H9 (cell line): ENCODE measurements at regions not wholly inside any gene's neighbourhood (a gene's known extent, or its start where the extent isn't known, plus 50 kb on each side); places are given as distances from the start of the nearest gene placed in this dataset.

Experiments used
- DNase-seq: peaks from one replicate; pipeline ENCODE4 v3.0.0-alpha.2; 2017
- H2AFZ ChIP-seq: one replicate; pipeline ENCODE4 v1.6.1; 2013; ENCODE audit warnings: mild to moderate bottlenecking, low read length, control low read depth, moderate library complexity
- H2AK5ac ChIP-seq: 2 replicates; pipeline ENCODE4 v1.6.1; 2013; ENCODE audit warnings: low read length, control low read depth, mixed read lengths; ENCODE audit not compliant: insufficient read length
- H2BK120ac ChIP-seq: one replicate; pipeline ENCODE4 v1.6.1; 2013; ENCODE audit warnings: low read depth, mild to moderate bottlenecking, low read length, control low read depth, inconsistent platforms; ENCODE audit not compliant: poor library complexity, severe bottlenecking
- H2BK12ac ChIP-seq: 2 replicates; pipeline ENCODE4 v1.6.1; 2013; ENCODE audit warnings: low read length, control low read depth, mixed read lengths, low read depth; ENCODE audit not compliant: insufficient read length
- H2BK15ac ChIP-seq: 2 replicates; pipeline ENCODE4 v1.6.1; 2013; ENCODE audit warnings: low read depth, low read length, control low read depth
- H2BK20ac ChIP-seq: one replicate; pipeline ENCODE4 v1.6.1; 2013; ENCODE audit warnings: low read depth, mild to moderate bottlenecking, low read length, control low read depth, inconsistent platforms; ENCODE audit not compliant: poor library complexity, severe bottlenecking
- H2BK5ac ChIP-seq: 2 replicates; pipeline ENCODE4 v1.6.1; 2013; ENCODE audit warnings: low read length, control low read depth, mixed read lengths; ENCODE audit not compliant: insufficient read length
- H3K14ac ChIP-seq: 2 replicates; pipeline ENCODE4 v1.6.1; 2013; ENCODE audit warnings: low read length, control low read depth; ENCODE audit not compliant: insufficient read depth
- H3K18ac ChIP-seq: 2 replicates; pipeline ENCODE4 v1.6.1; 2013; ENCODE audit warnings: low read depth, mild to moderate bottlenecking, mixed read lengths, low read length, control low read depth; ENCODE audit not compliant: insufficient read length
- H3K23ac ChIP-seq: 2 replicates; pipeline ENCODE4 v1.6.1; 2013; ENCODE audit warnings: low read length, control low read depth, mixed read lengths, low read depth; ENCODE audit not compliant: insufficient read length
- H3K23me2 ChIP-seq: 2 replicates; pipeline ENCODE4 v1.6.1; 2013; ENCODE audit warnings: low read depth, mild to moderate bottlenecking, mixed read lengths, low read length, control low read depth; ENCODE audit not compliant: insufficient read length, poor library complexity, severe bottlenecking
- H3K27ac ChIP-seq: 2 replicates; pipeline ENCODE4 v1.5.1; 2013; ENCODE audit warnings: low read length, control low read depth, mixed read lengths, low read depth; ENCODE audit not compliant: insufficient read length
- H3K27me3 ChIP-seq: 2 replicates; pipeline ENCODE4 v1.6.1; 2013; ENCODE audit warnings: low read length, control low read depth, inconsistent platforms; ENCODE audit not compliant: insufficient read depth
- H3K4ac ChIP-seq: 2 replicates; pipeline ENCODE4 v1.6.1; 2013; ENCODE audit warnings: low read depth, mild to moderate bottlenecking, control low read depth, inconsistent platforms, low read length, moderate library complexity
- H3K4me1 ChIP-seq: 2 replicates; pipeline ENCODE4 v1.6.1; 2013; ENCODE audit warnings: low read length, control low read depth, inconsistent platforms; ENCODE audit not compliant: insufficient read depth
- H3K4me2 ChIP-seq: 2 replicates; pipeline ENCODE4 v1.6.1; 2013; ENCODE audit warnings: low read length, control low read depth, mixed read lengths; ENCODE audit not compliant: insufficient read length, insufficient read depth
- H3K56ac ChIP-seq: 2 replicates; pipeline ENCODE4 v1.6.1; 2013; ENCODE audit warnings: low read depth, mild to moderate bottlenecking, mixed read lengths, low read length, control low read depth; ENCODE audit not compliant: insufficient read length
- H3K79me1 ChIP-seq: 2 replicates; pipeline ENCODE4 v1.6.1; 2013; ENCODE audit warnings: low read depth, mild to moderate bottlenecking, moderate library complexity, low read length, control low read depth, inconsistent platforms; ENCODE audit not compliant: insufficient read depth, poor library complexity, severe bottlenecking
- H3K79me2 ChIP-seq: 2 replicates; pipeline ENCODE4 v1.6.1; 2013; ENCODE audit warnings: low read length, control low read depth, inconsistent platforms; ENCODE audit not compliant: insufficient read depth
- H3K9ac ChIP-seq: 2 replicates; pipeline ENCODE4 v1.6.1; 2013; ENCODE audit warnings: low read length, control low read depth, mixed read lengths; ENCODE audit not compliant: insufficient read length; ENCODE audit errors: extremely low read depth
- H3K9me3 ChIP-seq: one replicate; pipeline ENCODE4 v1.6.1; 2013; ENCODE audit warnings: low read depth, low read length, inconsistent platforms; ENCODE audit not compliant: control insufficient read depth
- H3T11ph ChIP-seq: one replicate; pipeline ENCODE4 v1.6.1; 2013; ENCODE audit warnings: mild to moderate bottlenecking, low read length, control low read depth, inconsistent platforms
- H4K20me1 ChIP-seq: one replicate; pipeline ENCODE4 v1.6.1; 2013; ENCODE audit not compliant: control insufficient read depth, insufficient read length, insufficient read depth
- H4K5ac ChIP-seq: 2 replicates; pipeline ENCODE4 v1.6.1; 2013; ENCODE audit warnings: low read depth, mild to moderate bottlenecking, mixed read lengths, low read length, control low read depth; ENCODE audit not compliant: insufficient read length
- H4K8ac ChIP-seq: replicated peaks from 2 replicates; pipeline ENCODE4 v1.6.1; 2013; ENCODE audit warnings: low read length, control low read depth, mixed read lengths, low read depth; ENCODE audit not compliant: insufficient read length
- H4K91ac ChIP-seq: 2 replicates; pipeline ENCODE4 v1.6.1; 2013; ENCODE audit warnings: low read depth, mild to moderate bottlenecking, moderate library complexity, mixed read lengths, low read length, control low read depth; ENCODE audit not compliant: insufficient read length
- H3K27ac Mint-ChIP-seq, 3 experiments: 2 replicates in 2 of 3; 3 replicates in 1 of 3; pipeline ENCODE4 v1.8.0; 2020 to 2021; ENCODE audit warnings: mixed read lengths in 3 of 3, mild to moderate bottlenecking in 1 of 3, moderate library complexity in 1 of 3
- H3K27me3 Mint-ChIP-seq: 2 replicates; pipeline ENCODE4 v1.8.0; 2021; ENCODE audit warnings: low read depth, mild to moderate bottlenecking, moderate library complexity, mixed read lengths
- H3K36me3 Mint-ChIP-seq, 3 experiments: 2 replicates in 2 of 3; 3 replicates in 1 of 3; pipeline ENCODE4 v1.8.0; 2020 to 2021; ENCODE audit warnings: low read depth in 3 of 3, mixed read lengths in 3 of 3; ENCODE audit not compliant: insufficient read depth in 1 of 3
- H3K4me1 Mint-ChIP-seq, 2 experiments: 2 replicates each; pipeline ENCODE4 v1.8.0; 2020; ENCODE audit warnings: mixed read lengths in 2 of 2
- H3K4me3 Mint-ChIP-seq, 2 experiments: 2 replicates in 1 of 2; 3 replicates in 1 of 2; pipeline ENCODE4 v1.8.0; 2020 to 2021; ENCODE audit warnings: mild to moderate bottlenecking in 2 of 2, mixed read lengths in 2 of 2, moderate library complexity in 1 of 2
- H3K9me3 Mint-ChIP-seq, 2 experiments: 2 replicates in 1 of 2; 3 replicates in 1 of 2; pipeline ENCODE4 v1.8.0; 2020; ENCODE audit warnings: mild to moderate bottlenecking in 2 of 2, mixed read lengths in 2 of 2, moderate library complexity in 1 of 2
- WGBS: extraction: QIAGEN DNeasy Blood & Tissue Kit; methylation state at CpG from one replicate; pipeline ENCODE4 v1.1.7; 2013; ENCODE audit warnings: missing lambda C conversion rate, low lambda C conversion rate, mixed read lengths; ENCODE audit not compliant: insufficient read length; ENCODE audit errors: extremely low coverage; 5-methylcytosine and 5-hydroxymethylcytosine counted together
- TF ChIP-seq, protein P1 (sequence below): fragments of 200-600 bp; sonication (generic); conservative IDR thresholded peaks from 3 replicates; pipeline ENCODE4 v1.8.0; 2021; ENCODE audit warnings: antibody characterized with exemption, mild to moderate bottlenecking

DNA sequence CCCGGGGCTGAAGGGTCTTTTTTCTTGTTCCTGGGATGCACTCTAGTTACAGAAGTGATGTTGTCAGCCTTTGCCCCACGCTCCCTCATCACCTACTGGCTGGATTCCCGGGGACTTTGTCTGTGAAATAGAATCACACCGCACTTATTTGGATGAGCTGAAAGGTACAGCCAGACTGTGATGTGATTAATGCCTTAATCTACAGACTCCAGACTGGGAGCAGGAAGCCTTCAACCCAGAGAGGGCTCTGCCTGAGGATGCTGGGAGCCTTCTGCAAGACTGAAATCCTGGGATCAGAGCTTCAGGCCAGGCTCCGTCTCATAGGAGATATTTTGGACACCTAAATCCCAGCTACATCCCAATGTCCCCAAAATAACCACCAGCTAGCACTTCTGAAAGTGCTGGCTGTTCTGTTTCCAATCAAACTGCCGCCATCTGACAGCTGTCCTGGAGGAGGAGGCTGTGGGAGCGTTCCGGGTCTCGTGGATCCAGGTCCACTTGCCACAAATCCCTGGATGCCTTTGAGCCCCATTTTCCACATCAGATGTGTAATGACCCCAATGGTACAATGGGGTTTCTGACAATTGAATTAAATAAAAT is 688.5 kb downstream of the TBC1D22A start:
- Histone ChIP-seq H2BK20ac (no peak overlapping the region), H3K79me2 (no peaks in the 10 kb centered on the region), H3K14ac (no peak overlapping the region), H3K9ac (no peak overlapping the region), H3K23ac (no peak overlapping the region), H3K27me3 (no peaks in the 10 kb centered on the region), H3K23me2 (no peaks in the 10 kb centered on the region), H3K4me2 (no peak overlapping the region), H3K27ac (no peak overlapping the region), H2AK5ac (no peak overlapping the region), H4K20me1 (no peaks in the 10 kb centered on the region), H2AFZ (no peak overlapping the region), H3K4ac (no peak overlapping the region), H2BK5ac (no peak overlapping the region), H2BK12ac (no peak overlapping the region), H3K9me3 (peaks cover 86% of the 10 kb centered on the region), H4K5ac (no peak overlapping the region), H3K18ac (no peak overlapping the region), H3K56ac (no peak overlapping the region), H2BK120ac (no peak overlapping the region), H2BK15ac (no peak overlapping the region), H4K8ac (no peak overlapping the region), H3T11ph (no peak overlapping the region), H4K91ac (no peak overlapping the region), H3K79me1 (no peaks in the 10 kb centered on the region), H3K4me1 (no peaks in the 10 kb centered on the region)
- peaks cover 10% of the 10 kb centered on the region; the same call in 1 of the 2 replicates for H3K27me3 Mint-ChIP-seq
- H3K4me1 Mint-ChIP-seq, result no peaks in the 10 kb centered on the region
- TF ChIP-seq, protein P1, sequence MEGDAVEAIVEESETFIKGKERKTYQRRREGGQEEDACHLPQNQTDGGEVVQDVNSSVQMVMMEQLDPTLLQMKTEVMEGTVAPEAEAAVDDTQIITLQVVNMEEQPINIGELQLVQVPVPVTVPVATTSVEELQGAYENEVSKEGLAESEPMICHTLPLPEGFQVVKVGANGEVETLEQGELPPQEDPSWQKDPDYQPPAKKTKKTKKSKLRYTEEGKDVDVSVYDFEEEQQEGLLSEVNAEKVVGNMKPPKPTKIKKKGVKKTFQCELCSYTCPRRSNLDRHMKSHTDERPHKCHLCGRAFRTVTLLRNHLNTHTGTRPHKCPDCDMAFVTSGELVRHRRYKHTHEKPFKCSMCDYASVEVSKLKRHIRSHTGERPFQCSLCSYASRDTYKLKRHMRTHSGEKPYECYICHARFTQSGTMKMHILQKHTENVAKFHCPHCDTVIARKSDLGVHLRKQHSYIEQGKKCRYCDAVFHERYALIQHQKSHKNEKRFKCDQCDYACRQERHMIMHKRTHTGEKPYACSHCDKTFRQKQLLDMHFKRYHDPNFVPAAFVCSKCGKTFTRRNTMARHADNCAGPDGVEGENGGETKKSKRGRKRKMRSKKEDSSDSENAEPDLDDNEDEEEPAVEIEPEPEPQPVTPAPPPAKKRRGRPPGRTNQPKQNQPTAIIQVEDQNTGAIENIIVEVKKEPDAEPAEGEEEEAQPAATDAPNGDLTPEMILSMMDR, result no peak
- WGBS, result no CpG with 5 or more reads among the region's 9 CpGs
- H3K9me3 Mint-ChIP-seq, result peaks cover 89 to 97% of the 10 kb centered on the region in 2 experiments
- H3K27ac Mint-ChIP-seq, result no peak overlapping the region
- no peak overlapping the region for H3K4me3 Mint-ChIP-seq
- no peak for DNase-seq
- peaks cover 5 to 44% (median 17%) of the 10 kb centered on the region in 3 experiments; a peak in 6 of 7 replicates for H3K36me3 Mint-ChIP-seq
